Loucy (cell line): ENCODE measurements at regions not wholly inside any gene's neighbourhood (a gene's known extent, or its start where the extent isn't known, plus 50 kb on each side); places are given as distances from the start of the nearest gene placed in this dataset.

ENCODE experiments used
- H2AFZ ChIP-seq: fragments of 200-600 bp; sonication (generic); 2 replicates; pipeline ENCODE4 v1.6.0; 2016; ENCODE audit warnings: antibody characterized with exemption, mild to moderate bottlenecking, low read length, moderate library complexity
- H3F3A ChIP-seq: fragments of 200-600 bp; 2 replicates; pipeline ENCODE4 v1.6.0; 2016; ENCODE audit warnings: antibody characterized with exemption, low read depth, mild to moderate bottlenecking
- H3K27me3 ChIP-seq: fragments of 200-600 bp; sonication (generic); 2 replicates; pipeline ENCODE4 v1.6.1; 2014; ENCODE audit warnings: low read length, mild to moderate bottlenecking; ENCODE audit not compliant: insufficient read depth, poor library complexity, severe bottlenecking
- H3K36me3 ChIP-seq: fragments of 200-600 bp; sonication (generic); 2 replicates; pipeline ENCODE4 v1.6.1; 2016; ENCODE audit warnings: low read length; ENCODE audit not compliant: insufficient read depth
- H3K4me1 ChIP-seq: fragments of 200-600 bp; sonication (generic); 2 replicates; pipeline ENCODE4 v1.5.1; 2014; ENCODE audit warnings: low read length, mild to moderate bottlenecking; ENCODE audit not compliant: insufficient read depth, poor library complexity, severe bottlenecking
- H3K4me2 ChIP-seq: fragments of 200-600 bp; sonication (generic); 2 replicates; pipeline ENCODE4 v1.6.0; 2014; ENCODE audit warnings: antibody characterized with exemption, low read length, low read depth, mild to moderate bottlenecking; ENCODE audit not compliant: poor library complexity, severe bottlenecking
- H3K4me3 ChIP-seq: fragments of 200-600 bp; sonication (generic); 2 replicates; pipeline ENCODE4 v1.5.1; 2014; ENCODE audit warnings: low read length, mild to moderate bottlenecking, mixed read lengths; ENCODE audit not compliant: poor library complexity, severe bottlenecking
- H3K79me2 ChIP-seq: fragments of 200-600 bp; sonication (generic); 2 replicates; pipeline ENCODE4 v1.6.1; 2014; ENCODE audit warnings: low read length; ENCODE audit not compliant: insufficient read depth
- H3K9ac ChIP-seq: fragments of 200-600 bp; sonication (generic); 2 replicates; pipeline ENCODE4 v1.6.0; 2014; ENCODE audit warnings: mild to moderate bottlenecking, low read depth, low read length, moderate library complexity; ENCODE audit not compliant: poor library complexity, severe bottlenecking
- H3K9me2 ChIP-seq: fragments of 200-600 bp; sonication (generic); replicated peaks from 2 replicates; pipeline ENCODE4 v1.6.1; 2016; ENCODE audit warnings: low read depth, low read length, mixed read lengths
- H3K9me3 ChIP-seq: fragments of 200-600 bp; sonication (generic); 2 replicates; pipeline ENCODE4 v1.6.1; 2014; ENCODE audit warnings: mild to moderate bottlenecking, antibody characterized with exemption, low read length, low read depth; ENCODE audit not compliant: insufficient read depth
- H4K20me1 ChIP-seq: fragments of 200-600 bp; sonication (generic); 2 replicates; pipeline ENCODE4 v1.6.0; 2014; ENCODE audit warnings: antibody characterized with exemption, low read length, mild to moderate bottlenecking; ENCODE audit not compliant: insufficient read depth, poor library complexity, severe bottlenecking
- EZH2phosphoT487 ChIP-seq: fragments of 200-600 bp; IDR thresholded peaks from 2 replicates; pipeline ENCODE4 v1.6.1; 2018; ENCODE audit warnings: antibody characterized with exemption, mild to moderate bottlenecking, moderate library complexity, borderline replicate concordance
- TF ChIP-seq, protein P1 (sequence below): fragments of 200-600 bp; sonication (generic); conservative IDR thresholded peaks from 2 replicates; pipeline ENCODE4 v1.5.1; 2014; ENCODE audit warnings: mild to moderate bottlenecking, antibody characterized with exemption, low read length

DNA sequence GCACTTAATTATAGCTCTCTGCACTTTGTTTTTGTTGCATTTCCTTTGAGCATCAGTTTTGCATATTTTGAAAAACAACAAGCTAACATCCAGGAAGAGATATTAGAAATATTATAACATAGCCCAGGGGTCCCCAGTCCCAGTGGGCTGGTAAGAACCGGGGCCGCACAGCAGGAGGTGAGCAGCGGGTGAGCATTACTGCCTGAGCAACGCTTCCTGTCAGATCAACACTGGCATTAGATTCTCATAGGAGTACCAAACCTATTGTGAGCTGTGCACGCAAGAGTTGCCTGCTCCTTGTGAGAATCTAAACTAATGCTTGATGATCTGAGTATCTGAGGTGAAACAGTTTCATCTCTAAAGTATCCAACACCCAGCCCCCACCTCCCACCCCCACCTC, 675.9 kb upstream of the ZNF608 start:
- Histone ChIP-seq H3K9me3 (no peaks in the 10 kb centered on the region), H3K27me3 (no peaks in the 10 kb centered on the region), H3F3A (no peaks in the 10 kb centered on the region), H3K36me3 (no peaks in the 10 kb centered on the region), H3K4me3 (no peak overlapping the region), H3K4me1 (no peaks in the 10 kb centered on the region), H3K9ac (no peak overlapping the region), H3K4me2 (no peak overlapping the region), H3K79me2 (no peaks in the 10 kb centered on the region), H4K20me1 (no peaks in the 10 kb centered on the region), H3K9me2 (no peaks in the 10 kb centered on the region), H2AFZ (no peak overlapping the region)
- no peak for TF ChIP-seq EZH2phosphoT487
- TF ChIP-seq, protein P1, sequence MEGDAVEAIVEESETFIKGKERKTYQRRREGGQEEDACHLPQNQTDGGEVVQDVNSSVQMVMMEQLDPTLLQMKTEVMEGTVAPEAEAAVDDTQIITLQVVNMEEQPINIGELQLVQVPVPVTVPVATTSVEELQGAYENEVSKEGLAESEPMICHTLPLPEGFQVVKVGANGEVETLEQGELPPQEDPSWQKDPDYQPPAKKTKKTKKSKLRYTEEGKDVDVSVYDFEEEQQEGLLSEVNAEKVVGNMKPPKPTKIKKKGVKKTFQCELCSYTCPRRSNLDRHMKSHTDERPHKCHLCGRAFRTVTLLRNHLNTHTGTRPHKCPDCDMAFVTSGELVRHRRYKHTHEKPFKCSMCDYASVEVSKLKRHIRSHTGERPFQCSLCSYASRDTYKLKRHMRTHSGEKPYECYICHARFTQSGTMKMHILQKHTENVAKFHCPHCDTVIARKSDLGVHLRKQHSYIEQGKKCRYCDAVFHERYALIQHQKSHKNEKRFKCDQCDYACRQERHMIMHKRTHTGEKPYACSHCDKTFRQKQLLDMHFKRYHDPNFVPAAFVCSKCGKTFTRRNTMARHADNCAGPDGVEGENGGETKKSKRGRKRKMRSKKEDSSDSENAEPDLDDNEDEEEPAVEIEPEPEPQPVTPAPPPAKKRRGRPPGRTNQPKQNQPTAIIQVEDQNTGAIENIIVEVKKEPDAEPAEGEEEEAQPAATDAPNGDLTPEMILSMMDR: no peak

DNA sequence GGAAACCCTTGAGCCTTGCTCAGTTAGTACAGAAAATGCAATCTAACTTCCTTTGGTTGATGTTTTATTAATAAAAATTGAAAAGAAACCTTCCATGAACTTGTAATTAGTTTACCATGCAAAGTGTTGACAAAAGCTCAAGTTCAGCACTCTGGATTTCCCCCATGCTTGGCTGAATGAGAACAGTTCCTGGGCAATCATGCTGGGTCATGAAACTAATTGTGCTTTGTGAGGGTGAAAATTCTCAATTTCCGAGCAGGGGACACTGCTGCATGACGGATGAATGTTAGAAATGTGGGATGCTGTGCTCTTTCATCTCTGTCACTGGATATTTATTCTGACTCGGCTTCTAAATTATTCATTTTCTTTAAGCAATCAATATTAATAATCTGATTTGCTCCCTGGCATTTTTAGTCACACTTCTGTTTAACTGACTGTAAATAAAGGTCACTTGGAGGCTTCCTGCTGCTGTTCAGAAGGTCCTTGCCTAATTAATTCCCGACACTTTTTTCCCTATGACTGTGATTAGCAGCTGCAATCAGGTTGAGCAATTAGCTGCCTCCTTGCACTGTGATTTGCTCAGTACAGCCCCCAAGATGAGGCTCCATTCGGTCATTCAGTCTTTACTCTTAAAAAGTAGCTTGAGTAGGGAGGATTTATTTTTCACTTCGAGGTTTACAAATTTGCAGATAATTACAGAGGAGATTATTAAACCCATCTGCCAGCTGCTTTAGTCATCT, 678.1 kb upstream of the ZNF608 start:
- Histone ChIP-seq H3K9me3 (no peaks in the 10 kb centered on the region), H3K4me3 (no peak overlapping the region), H3K4me2 (no peak overlapping the region), H3F3A (no peaks in the 10 kb centered on the region), H3K27me3 (no peaks in the 10 kb centered on the region), H3K9ac (no peak overlapping the region), H3K9me2 (no peaks in the 10 kb centered on the region), H2AFZ (no peak overlapping the region), H4K20me1 (no peaks in the 10 kb centered on the region), H3K36me3 (no peaks in the 10 kb centered on the region), H3K4me1 (no peaks in the 10 kb centered on the region), H3K79me2 (no peaks in the 10 kb centered on the region)
- TF ChIP-seq EZH2phosphoT487: no peak
- TF ChIP-seq, protein P1: no peak

DNA sequence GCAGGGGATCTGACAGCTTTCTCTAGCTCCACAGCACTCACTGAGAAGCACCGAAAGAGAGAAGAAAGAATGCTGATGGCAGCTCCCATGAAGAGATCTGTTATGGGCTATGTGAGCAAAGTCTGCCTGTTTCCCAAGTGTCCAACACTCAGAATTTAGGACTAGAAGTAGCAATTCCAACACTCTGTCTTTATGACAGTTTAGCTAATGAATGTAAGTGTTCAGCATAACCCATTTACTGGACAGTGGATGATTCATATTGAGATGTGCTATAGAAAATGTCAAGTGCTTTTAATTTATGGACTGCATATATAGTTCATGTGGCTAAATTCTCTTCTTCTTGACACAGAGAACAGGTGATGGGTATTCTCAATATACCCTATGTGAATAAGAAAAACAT, 683.1 kb upstream of the ZNF608 start:
- no peaks in the 10 kb centered on the region for H3K79me2 ChIP-seq
- no peaks in the 10 kb centered on the region for H3K9me3 ChIP-seq
- no peak overlapping the region for H3K4me2 ChIP-seq
- no peak overlapping the region for H3K4me3 ChIP-seq
- no peaks in the 10 kb centered on the region for H3F3A ChIP-seq
- no peak overlapping the region for H2AFZ ChIP-seq
- TF ChIP-seq, protein P1: no peak
- no peak for TF ChIP-seq EZH2phosphoT487
- no peaks in the 10 kb centered on the region for H3K4me1 ChIP-seq
- H3K27me3 ChIP-seq: no peaks in the 10 kb centered on the region
- H4K20me1 ChIP-seq: no peaks in the 10 kb centered on the region
- no peak overlapping the region for H3K9ac ChIP-seq
- H3K36me3 ChIP-seq: no peaks in the 10 kb centered on the region
- H3K9me2 ChIP-seq: no peaks in the 10 kb centered on the region
